ENCODE measurements at regions not wholly inside any gene's neighbourhood (a gene's known extent, or its start where the extent isn't known, plus 50 kb on each side); places are given as distances from the start of the nearest gene placed in this dataset.

DNA sequence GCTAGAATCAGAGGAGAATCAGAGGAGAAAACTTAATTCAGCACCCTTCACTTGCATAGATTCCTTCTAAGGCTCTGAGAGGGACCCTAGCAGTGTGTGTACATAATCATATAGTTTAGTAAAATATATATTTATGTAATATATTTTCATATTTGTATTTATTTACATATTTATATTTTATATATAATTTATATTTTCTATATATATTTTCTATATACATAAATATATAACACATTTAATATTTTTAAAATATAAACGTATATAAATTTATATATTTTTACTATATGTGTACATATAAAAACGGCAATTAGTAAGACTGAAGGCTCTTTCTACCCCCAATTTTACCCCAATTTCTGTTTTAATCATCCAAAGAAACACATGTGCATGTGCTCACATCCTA lies 80.3 kb downstream of the NXPE2 start:
- H3K4me1 ChIP-seq (ENCODE audit: control insufficient read depth, insufficient read depth, low read length), result no peaks in the 10 kb centered on the region
- CTCF ChIA-PET, result no interaction called here
- H3K36me3 ChIP-seq (ENCODE audit: control insufficient read depth, insufficient read depth, low read length), result no peaks in the 10 kb centered on the region
- TF ChIP-seq REST (IDR thresholded peaks at IDR 0.05; ENCODE audit: insufficient read depth in 1 of 2, low read depth in 2 of 2, low read length in 1 of 2) (no peak), TCF7L2 (IDR thresholded peaks at IDR 0.05; ENCODE audit: low read depth, low read length) (no peak), SIN3A (IDR thresholded peaks at IDR 0.05; ENCODE audit: borderline replicate concordance, insufficient read depth, low read depth, low read length) (no peak), POLR2AphosphoS5 (IDR thresholded peaks at IDR 0.05; ENCODE audit: low read depth, low read length) (no peak)
- TF ChIP-seq, protein P1, sequence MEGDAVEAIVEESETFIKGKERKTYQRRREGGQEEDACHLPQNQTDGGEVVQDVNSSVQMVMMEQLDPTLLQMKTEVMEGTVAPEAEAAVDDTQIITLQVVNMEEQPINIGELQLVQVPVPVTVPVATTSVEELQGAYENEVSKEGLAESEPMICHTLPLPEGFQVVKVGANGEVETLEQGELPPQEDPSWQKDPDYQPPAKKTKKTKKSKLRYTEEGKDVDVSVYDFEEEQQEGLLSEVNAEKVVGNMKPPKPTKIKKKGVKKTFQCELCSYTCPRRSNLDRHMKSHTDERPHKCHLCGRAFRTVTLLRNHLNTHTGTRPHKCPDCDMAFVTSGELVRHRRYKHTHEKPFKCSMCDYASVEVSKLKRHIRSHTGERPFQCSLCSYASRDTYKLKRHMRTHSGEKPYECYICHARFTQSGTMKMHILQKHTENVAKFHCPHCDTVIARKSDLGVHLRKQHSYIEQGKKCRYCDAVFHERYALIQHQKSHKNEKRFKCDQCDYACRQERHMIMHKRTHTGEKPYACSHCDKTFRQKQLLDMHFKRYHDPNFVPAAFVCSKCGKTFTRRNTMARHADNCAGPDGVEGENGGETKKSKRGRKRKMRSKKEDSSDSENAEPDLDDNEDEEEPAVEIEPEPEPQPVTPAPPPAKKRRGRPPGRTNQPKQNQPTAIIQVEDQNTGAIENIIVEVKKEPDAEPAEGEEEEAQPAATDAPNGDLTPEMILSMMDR (IDR thresholded peaks at IDR 0.05), result no peak
- H3K4me3 ChIP-seq (ENCODE audit: low read depth in 2 of 2, low read length in 2 of 2), result no peak overlapping the region
- intact Hi-C loops (cut with micrococcal nuclease; ENCODE audit: unreplicated experiment) (no loop called here), in situ Hi-C loops (cut with HindIII; ENCODE audit: low pct_unique_long_range_greater_than_20kb, low sequenced_read_pairs) (no loop called here)
- BruUV-seq (replicated peaks), result no TSS peak
- no peaks in the 10 kb centered on the region for H3K9me3 ChIP-seq (ENCODE audit: control insufficient read depth, insufficient read depth, low read depth, low read length)
- POLR2A ChIA-PET, result no interaction called here
- H3K27ac ChIP-seq (ENCODE audit: low read length), result no peak overlapping the region
- DNase-seq (ENCODE audit: low read depth, low spot score), result no peak
- no peak for ATAC-seq
- no peaks in the 10 kb centered on the region for H3K27me3 ChIP-seq (ENCODE audit: control insufficient read depth, insufficient read depth, low read length)

GRCh38 chr11:114762408-114762807 lies 84.1 kb downstream of the NXPE2 start:
- Histone ChIP-seq H3K4me3 (ENCODE audit: low read depth in 2 of 2, low read length in 2 of 2) (no peak overlapping the region), H3K9me3 (ENCODE audit: control insufficient read depth, insufficient read depth, low read depth, low read length) (no peaks in the 10 kb centered on the region), H3K27me3 (ENCODE audit: control insufficient read depth, insufficient read depth, low read length) (no peaks in the 10 kb centered on the region), H3K36me3 (ENCODE audit: control insufficient read depth, insufficient read depth, low read length) (no peaks in the 10 kb centered on the region), H3K4me1 (ENCODE audit: control insufficient read depth, insufficient read depth, low read length) (no peaks in the 10 kb centered on the region), H3K27ac (ENCODE audit: low read length) (no peak overlapping the region)
- DNase-seq (ENCODE audit: low read depth, low spot score), result no peak
- in situ Hi-C loops (cut with HindIII; ENCODE audit: low pct_unique_long_range_greater_than_20kb, low sequenced_read_pairs), result no loop called here
- no TSS peak for BruUV-seq (replicated peaks)
- intact Hi-C loops (cut with micrococcal nuclease; ENCODE audit: unreplicated experiment), result loop anchor here (2.0 kb wide), 1 partner anchor 422 kb away; no protein-coding TSS in a partner anchor
- ChIA-PET CTCF (no interaction called here), POLR2A (no interaction called here)
- TF ChIP-seq POLR2AphosphoS5 (IDR thresholded peaks at IDR 0.05; ENCODE audit: low read depth, low read length) (no peak), TCF7L2 (IDR thresholded peaks at IDR 0.05; ENCODE audit: low read depth, low read length) (no peak)
- TF ChIP-seq, protein P1 (IDR thresholded peaks at IDR 0.05), result peak; percentile 79
- peak; percentile 85 for ATAC-seq

Measured in Panc1 (cell line).